HG02759 (cell line): ENCODE measurements at regions not wholly inside any gene's neighbourhood (a gene's known extent, or its start where the extent isn't known, plus 50 kb on each side); places are given as distances from the start of the nearest gene placed in this dataset.

Source experiments
- ATAC-seq: cut with Tn5 transposase; IDR thresholded peaks from one replicate; pipeline ENCODE4 v1.9.1; 2021; ENCODE audit warnings: mild to moderate bottlenecking, moderate library complexity; ENCODE audit not compliant: unreplicated experiment

DNA sequence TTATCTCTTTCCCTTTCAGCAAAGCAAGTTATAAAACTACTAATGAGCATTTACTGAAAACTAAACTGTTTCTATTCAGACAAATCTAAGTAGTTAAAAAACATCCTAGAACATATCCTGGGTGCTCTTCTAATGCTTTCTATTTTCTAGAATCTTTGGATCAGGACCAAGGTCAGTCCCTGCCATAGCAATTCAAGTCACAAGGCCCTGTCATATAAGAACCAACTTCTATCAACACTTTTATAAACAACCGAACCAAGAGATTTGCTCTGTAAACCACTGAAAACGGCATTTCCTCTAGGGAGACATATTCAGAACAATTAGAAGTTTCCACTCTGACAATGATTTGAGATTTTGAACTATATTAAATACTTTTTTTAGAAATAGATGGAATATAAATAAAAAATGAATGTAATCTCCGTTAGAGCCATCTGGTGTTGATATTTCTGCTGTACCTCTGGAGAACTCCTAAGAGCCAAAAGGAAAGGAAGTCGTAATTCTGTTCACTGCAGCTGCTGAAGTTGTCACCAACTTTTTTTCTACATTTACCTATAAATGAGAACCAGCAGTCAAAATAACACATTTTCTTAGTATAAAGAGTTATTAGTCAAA lies 51.4 kb upstream of the LGSN start:
- ATAC-seq = no peak

GRCh38 chr6:63372951-63373533 lies 53.3 kb upstream of the LGSN start:
- ATAC-seq = no peak

- ATAC-seq = no peak
Measured at GRCh38 chr6:63389191-63389844, 69.5 kb upstream of the LGSN start.

GRCh38 chr6:63391203-63391970 lies 71.6 kb upstream of the LGSN start:
- no peak for ATAC-seq

GRCh38 chr6:63392092-63392724 lies 72.4 kb upstream of the LGSN start:
- ATAC-seq = no peak

DNA sequence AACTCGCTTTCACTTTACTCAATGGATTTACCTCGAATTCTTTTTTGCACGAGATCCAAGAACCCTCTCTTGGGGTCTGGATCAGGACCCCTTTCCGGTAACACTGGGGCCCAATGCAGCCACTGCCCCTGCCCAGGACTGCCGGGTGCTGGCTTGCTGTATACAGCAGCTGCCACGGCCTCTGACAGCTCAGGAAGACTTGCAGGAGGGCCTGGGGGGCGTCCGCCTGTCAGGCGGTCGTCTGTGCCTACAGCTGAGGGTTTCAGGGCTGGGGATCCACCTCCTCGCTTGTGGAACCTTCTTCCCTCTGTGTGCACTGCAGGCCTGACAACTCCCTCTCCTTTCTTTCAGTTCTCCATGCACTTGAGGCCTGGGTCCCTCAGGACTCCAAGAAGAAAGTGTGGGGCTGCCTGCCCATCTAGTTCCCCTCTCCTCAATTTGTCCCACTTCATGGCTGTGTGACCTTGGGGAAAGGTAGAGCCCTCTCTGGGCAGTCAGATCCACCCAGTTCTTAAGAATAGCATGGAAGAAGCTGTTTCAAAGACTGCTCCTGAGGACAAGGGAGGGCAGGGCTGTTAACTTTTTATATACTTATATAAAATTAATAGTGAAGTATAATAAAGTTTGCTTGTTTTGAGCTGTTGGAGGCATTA lies 75.0 kb upstream of the LGSN start:
- ATAC-seq = no peak

- no peak for ATAC-seq
Measured at GRCh38 chr6:63395381-63395780, 75.6 kb upstream of the LGSN start.

DNA sequence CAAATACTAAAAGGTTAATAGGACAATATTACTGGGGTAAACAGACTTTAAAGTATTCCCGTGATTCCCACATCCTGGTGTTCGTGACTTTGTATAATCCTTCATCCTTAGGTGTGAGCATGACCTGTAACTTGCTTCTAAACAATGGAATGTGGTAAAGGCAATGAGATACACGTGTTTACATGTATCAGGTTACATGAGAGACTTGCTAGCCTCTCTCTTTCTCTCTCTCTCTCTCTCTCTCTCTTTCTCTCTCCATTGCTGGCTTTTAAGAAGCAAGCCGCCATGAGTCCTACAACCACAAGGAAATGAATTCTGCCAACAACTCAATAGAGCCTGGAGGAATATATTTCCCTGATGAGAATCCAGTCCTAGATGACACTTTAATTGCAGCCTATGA lies 83.9 kb upstream of the LGSN start:
- ATAC-seq = no peak

- ATAC-seq = no peak
Measured at GRCh38 chr6:63410435-63411426, 90.9 kb upstream of the LGSN start.

GRCh38 chr6:63415286-63415685 lies 95.5 kb upstream of the LGSN start:
- ATAC-seq = no peak

DNA sequence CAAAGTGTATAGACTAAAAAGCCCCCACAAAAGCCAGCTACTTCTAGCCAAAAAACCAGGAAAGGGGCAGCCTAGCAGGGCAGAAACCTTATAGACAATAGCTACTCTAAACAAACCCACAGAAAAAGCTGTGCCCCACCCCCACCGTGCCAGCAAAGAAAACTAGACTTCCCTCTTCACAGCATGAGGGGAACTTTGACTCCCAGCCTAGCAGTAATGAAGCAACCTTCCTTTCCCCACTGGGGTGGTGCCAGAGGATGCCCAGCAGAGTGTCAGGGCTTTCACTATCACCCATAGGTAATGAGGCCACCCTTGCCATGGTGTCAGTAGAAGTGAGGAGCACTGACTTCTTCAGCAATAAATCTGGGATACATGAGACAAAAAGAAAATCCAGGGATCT lies 99.0 kb upstream of the LGSN start:
- no peak for ATAC-seq

- no peak for ATAC-seq
Measured at GRCh38 chr6:63424636-63425035, 104.9 kb upstream of the LGSN start.

DNA sequence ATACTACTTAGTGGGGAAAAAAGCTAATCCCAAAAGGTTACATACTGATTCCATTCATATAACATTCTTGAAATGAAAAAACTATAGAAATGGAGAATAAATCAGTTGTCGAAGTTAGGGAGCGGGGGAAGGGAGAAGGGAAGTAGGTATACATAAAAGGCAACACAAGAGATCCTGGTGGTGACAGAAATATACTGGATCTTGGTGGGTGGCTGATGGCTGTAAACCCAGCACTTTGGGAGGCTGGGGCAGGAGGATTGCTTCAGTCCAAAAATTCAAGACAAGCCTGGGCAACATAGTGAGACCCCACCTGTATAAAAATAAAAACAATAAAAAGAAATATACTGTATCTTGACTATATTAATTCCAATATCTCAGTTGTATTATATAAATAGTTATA lies 105.7 kb upstream of the LGSN start:
- ATAC-seq = no peak

DNA sequence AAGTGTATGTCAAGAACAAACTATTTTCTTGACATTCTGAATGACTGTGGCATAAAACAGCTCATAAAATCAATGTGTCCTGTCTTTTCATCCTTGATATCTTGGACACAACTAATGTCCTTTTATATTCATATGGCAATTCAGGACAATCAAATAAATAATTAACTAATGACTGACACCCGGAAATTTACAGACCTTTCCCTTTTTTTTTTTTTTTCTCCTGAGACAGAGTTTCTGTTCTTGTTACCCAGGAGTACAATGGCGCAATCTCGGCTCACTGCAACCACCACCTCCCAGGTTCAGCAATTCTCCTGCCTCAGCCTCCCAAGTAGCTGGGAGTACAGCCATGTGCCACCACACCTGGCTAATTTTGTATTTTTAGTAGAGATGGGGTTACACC lies 107.1 kb upstream of the LGSN start:
- ATAC-seq = no peak

- no peak for ATAC-seq
Measured at GRCh38 chr6:63427951-63428350, 108.2 kb upstream of the LGSN start.

DNA sequence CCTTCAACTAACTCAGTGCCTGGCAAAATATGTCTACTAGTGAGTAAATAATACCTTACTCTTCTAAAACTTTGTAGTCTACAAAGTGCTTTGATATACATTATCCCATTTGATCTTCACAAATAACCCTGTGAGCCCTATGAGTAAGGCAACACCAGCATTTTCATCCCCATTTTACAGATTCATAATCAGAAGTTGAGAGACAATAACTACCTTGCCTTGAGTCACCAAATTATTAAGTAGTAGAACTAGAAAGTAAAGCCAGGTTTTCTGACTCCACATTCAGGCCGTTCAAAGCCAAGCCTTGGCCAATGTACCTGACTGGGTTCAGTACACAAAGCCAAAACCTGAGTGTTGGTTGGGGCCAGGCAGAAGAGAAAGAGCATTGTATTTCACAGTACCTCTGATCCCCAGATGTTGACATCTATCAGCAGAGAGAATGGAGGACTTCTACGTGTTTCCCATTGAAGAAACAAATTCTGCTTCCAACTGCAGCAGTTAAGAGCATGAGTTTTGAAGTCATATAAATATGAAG lies 111.3 kb upstream of the LGSN start:
- no peak for ATAC-seq

DNA sequence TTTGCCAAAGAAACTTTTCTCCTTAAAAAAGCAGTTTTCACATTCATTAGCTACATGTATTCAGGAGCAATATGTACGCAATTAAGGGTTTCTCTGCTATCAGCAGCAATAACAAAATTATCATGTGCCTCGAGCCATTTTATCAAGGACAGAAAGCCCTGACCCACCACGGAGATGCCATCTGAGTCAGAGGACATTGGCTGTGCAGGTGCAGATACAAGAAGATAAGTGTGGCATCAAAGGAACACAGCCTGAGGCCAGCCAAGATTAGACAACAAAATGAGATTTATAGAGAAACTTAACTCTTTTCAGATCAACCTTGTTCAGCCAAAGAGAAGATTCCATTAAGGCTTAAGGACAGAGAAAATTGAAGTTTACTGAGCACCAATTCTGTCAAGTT lies 115.2 kb upstream of the LGSN start:
- no peak for ATAC-seq

DNA sequence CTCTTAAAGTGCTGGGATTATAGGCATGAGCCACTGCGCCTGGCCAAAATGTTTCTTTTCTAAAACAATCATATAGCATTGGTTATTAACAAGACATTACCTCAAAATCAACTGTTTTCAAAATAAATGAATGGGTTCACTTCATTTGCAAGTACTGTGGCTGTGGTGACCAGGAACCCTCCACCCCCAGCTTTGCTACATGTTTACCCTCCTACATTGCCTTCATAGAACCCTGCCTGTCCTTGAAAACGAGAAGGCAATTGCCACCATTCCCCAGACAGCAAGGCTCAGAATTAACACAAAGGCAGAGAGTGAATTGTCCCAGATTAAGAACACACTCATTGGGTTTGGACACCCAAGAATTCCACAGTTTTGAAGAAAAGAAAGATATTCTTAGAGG lies 116.6 kb upstream of the LGSN start:
- ATAC-seq = no peak

DNA sequence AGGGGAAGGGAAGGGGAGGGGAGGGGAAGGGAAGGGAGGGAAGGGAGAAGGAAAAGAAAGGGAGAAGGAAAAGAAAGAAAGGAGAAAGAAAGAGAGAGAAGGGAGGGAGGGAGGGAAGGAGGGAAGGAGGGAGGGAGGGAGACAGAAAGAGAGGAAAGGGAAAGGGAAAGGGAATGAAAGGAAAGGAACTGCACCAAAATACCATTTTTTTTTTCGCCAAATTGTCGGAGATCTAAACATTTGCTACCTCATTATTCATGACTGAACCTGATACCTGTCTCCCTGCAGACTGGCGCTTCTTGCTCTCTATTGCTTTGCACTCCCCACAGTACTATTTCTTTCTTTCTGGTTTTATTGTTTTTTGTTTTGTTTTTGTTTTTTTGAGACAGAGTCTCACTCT lies 117.3 kb upstream of the LGSN start:
- ATAC-seq = no peak
